HG03342 (cell line): ENCODE measurements at regions not wholly inside any gene's neighbourhood (a gene's known extent, or its start where the extent isn't known, plus 50 kb on each side); places are given as distances from the start of the nearest gene placed in this dataset.
"Not testable (repeated sequence)": the region's sequence is repeated elsewhere in the genome, so short reads cannot be mapped to it uniquely, and the experiment has no call there.

Source experiments
- ATAC-seq: cut with Tn5 transposase; IDR thresholded peaks from one replicate; pipeline ENCODE4 v1.9.1; 2021; ENCODE audit warnings: mild to moderate bottlenecking, moderate library complexity; ENCODE audit not compliant: unreplicated experiment

- ATAC-seq, result no peak
Measured at GRCh38 chr15:100766243-100767000, 113.2 kb upstream of the ALDH1A3 start.

- no peak for ATAC-seq
Measured at GRCh38 chr15:100767001-100767825, 112.4 kb upstream of the ALDH1A3 start.

GRCh38 chr15:100768501-100768931 is 111.1 kb upstream of the ALDH1A3 start:
- ATAC-seq, result no peak

GRCh38 chr15:100769043-100769974 is 110.3 kb upstream of the ALDH1A3 start:
- no peak for ATAC-seq

GRCh38 chr15:100769975-100770340 is 109.7 kb upstream of the ALDH1A3 start:
- no peak for ATAC-seq

- ATAC-seq, result no peak
Measured at GRCh38 chr15:100770661-100771584, 108.7 kb upstream of the ALDH1A3 start.

GRCh38 chr15:100771746-100772145 is 107.9 kb upstream of the ALDH1A3 start:
- ATAC-seq, result no peak

- no peak for ATAC-seq
Measured at GRCh38 chr15:100772478-100772877, 107.2 kb upstream of the ALDH1A3 start.

GRCh38 chr15:100772892-100773520 is 106.6 kb upstream of the ALDH1A3 start:
- no peak for ATAC-seq

- ATAC-seq, result not testable (repeated sequence)
Measured at GRCh38 chr15:100774044-100774443, 105.6 kb upstream of the ALDH1A3 start.

GRCh38 chr15:100775581-100776185 is 103.9 kb upstream of the ALDH1A3 start:
- ATAC-seq, result no peak

GRCh38 chr15:100777821-100778220 is 101.8 kb upstream of the ALDH1A3 start:
- no peak for ATAC-seq

- ATAC-seq, result no peak
Measured at GRCh38 chr15:100778831-100779288, 100.8 kb upstream of the ALDH1A3 start.

GRCh38 chr15:100779331-100780207 is 100.1 kb upstream of the ALDH1A3 start:
- ATAC-seq, result no peak

- ATAC-seq, result no peak
Measured at GRCh38 chr15:100780208-100780800, 99.3 kb upstream of the ALDH1A3 start.

- ATAC-seq, result no peak
Measured at GRCh38 chr15:100781061-100781960, 98.3 kb upstream of the ALDH1A3 start.
